Omental fat pad (tissue), 3 donors: ENCODE measurements at regions not wholly inside any gene's neighbourhood (a gene's known extent, or its start where the extent isn't known, plus 50 kb on each side); places are given as distances from the start of the nearest gene placed in this dataset.
"Not testable (repeated sequence)": the region's sequence is repeated elsewhere in the genome, so short reads cannot be mapped to it uniquely, and the experiment has no call there.

Experiments
- ATAC-seq: fragments of 150-250 bp; one replicate; pipeline ENCODE4 v1.9.1; 2016; ENCODE audit warnings: mild to moderate bottlenecking, moderate library complexity; ENCODE audit not compliant: low FRiP score
- DNase-seq: peaks from one replicate; pipeline ENCODE4 v3.0.0-alpha.2; 2019; ENCODE audit warnings: low spot score
- TF ChIP-seq, protein P1 (sequence below), 3 donors: fragments of 450-650 bp; IDR thresholded peaks; one replicate each; pipeline ENCODE4 v1.5.1; 2016 to 2017; ENCODE audit warnings: antibody characterized with exemption in 3 of 3, mild to moderate bottlenecking in 3 of 3, moderate library complexity in 2 of 3

- TF ChIP-seq, protein P1, sequence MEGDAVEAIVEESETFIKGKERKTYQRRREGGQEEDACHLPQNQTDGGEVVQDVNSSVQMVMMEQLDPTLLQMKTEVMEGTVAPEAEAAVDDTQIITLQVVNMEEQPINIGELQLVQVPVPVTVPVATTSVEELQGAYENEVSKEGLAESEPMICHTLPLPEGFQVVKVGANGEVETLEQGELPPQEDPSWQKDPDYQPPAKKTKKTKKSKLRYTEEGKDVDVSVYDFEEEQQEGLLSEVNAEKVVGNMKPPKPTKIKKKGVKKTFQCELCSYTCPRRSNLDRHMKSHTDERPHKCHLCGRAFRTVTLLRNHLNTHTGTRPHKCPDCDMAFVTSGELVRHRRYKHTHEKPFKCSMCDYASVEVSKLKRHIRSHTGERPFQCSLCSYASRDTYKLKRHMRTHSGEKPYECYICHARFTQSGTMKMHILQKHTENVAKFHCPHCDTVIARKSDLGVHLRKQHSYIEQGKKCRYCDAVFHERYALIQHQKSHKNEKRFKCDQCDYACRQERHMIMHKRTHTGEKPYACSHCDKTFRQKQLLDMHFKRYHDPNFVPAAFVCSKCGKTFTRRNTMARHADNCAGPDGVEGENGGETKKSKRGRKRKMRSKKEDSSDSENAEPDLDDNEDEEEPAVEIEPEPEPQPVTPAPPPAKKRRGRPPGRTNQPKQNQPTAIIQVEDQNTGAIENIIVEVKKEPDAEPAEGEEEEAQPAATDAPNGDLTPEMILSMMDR (IDR thresholded peaks at IDR 0.05), result no peak
- no peak for DNase-seq
- peak; percentile 84 for ATAC-seq
These were observed 216.3 kb downstream of the ANAPC1 start for GRCh38 chr2:111667542-111668273.

GRCh38 chr2:111668274-111668616 lies 215.7 kb downstream of the ANAPC1 start:
- TF ChIP-seq, protein P1 (IDR thresholded peaks at IDR 0.05), result no peak
- DNase-seq, result no peak
- no peak for ATAC-seq

GRCh38 chr2:111668741-111669140 lies 215.3 kb downstream of the ANAPC1 start:
- TF ChIP-seq, protein P1 (IDR thresholded peaks at IDR 0.05), result no peak
- DNase-seq (no peak), ATAC-seq (no peak)

DNA sequence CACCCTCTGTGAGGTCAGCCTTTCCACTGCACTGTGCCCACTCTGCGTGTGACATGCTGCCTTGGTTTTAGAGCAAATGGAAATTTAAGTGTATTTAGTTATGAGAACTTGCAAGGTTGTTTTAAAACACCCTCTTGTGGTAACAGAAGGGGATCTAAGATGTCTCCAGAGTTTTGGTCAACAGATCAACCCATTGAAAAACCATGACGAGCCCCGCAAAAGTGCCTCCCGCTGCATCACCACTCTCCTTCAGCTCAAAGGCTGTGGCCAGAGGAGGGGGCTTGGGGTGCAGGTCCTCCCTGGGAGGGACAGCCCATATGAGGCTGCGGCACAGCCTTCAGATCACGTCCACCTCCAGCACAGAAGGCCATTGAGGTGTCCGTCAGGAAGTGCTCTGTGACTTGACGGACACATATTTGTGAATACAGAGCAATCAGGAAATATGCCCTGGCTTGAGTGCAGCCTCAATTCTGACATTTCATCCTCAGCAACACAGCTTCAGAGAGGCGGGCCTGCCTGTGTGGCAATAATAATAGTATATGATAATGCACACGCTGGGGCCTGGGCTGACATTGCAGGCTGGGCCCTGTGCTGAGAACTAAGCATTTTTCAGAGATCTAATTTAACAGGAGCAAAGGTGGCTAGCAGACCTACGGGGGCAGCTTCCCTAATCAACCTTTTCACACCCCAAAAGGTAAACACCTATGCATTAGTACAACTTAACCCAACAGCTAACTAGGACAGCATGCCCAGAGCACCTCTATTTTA lies 213.9 kb downstream of the ANAPC1 start:
- TF ChIP-seq, protein P1 (IDR thresholded peaks at IDR 0.05), result no peak
- DNase-seq (no peak), ATAC-seq (no peak)

DNA sequence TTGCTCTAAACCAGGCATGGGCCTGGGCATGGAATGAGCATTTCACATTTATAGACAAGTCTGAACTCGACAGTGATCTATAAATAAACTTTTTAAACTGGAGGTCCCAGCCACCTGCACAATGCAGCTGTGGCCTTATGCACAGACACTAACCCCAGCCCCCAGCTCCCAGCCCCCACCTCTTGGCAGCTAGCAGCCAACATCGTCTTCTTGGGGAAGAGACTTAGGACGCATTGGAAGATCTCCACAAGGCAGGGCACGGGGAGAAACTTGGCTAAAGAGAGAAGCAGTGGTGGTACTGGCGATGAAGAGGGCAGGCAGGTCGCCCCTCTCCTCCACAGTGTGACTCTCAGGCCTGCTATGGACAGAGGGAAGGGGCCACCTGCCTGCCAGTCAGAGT lies 213.2 kb downstream of the ANAPC1 start:
- no peak for ATAC-seq
- no peak for DNase-seq
- TF ChIP-seq, protein P1 (IDR thresholded peaks at IDR 0.05), result no peak

DNA sequence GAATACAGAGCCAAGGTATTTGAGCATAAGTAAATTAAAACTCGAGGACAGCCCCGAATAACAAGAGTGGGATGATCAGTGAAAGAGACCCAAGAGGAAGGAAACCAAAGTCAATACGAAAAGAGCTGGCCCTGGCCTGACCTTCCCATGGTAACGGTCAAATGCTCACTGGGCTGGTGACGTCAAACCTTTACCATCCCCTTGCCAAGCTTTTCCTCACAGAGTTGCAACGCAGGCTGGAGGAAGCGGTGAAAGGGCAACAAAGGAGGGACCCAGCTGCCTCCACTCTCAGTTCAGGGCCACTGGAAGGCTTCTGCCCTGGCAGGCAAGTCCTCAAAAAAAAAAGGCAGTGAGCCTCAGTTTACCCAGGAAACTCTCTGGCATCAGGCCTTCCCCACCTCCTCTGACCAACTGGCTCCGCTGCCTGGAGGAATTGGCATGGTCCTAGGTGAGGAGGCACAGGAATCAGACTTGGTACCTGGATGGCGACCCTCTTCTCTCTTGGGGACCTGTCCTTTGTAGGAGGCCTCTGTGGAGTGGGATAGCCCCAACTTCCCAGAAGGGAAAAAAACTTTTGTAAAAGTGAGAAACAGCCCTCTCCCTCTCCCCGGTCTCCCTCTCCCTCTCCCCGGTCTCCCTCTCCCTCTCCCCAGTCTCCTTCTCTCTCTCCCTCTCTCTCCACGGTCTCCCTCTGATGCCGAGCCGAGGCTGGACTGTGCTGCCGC lies 212.4 kb downstream of the ANAPC1 start:
- TF ChIP-seq, protein P1 (IDR thresholded peaks at IDR 0.05), result no peak
- ATAC-seq, result peak; percentile 11
- no peak for DNase-seq

GRCh38 chr2:111672641-111673040 lies 211.4 kb downstream of the ANAPC1 start:
- ATAC-seq, DNase-seq: not testable (repeated sequence)
